Trophoblast cell (in vitro differentiated cells and primary cell): ENCODE measurements at regions not wholly inside any gene's neighbourhood (a gene's known extent, or its start where the extent isn't known, plus 50 kb on each side); places are given as distances from the start of the nearest gene placed in this dataset.

Experiments used
- DNase-seq, 2 donors: peaks; one replicate each; pipeline ENCODE4 v3.0.0-alpha.2; 2016
- H2AFZ ChIP-seq: 2 replicates; pipeline ENCODE4 v1.6.1; 2013; ENCODE audit warnings: low read length, moderate library complexity, mild to moderate bottlenecking; ENCODE audit not compliant: insufficient read depth, poor library complexity
- H2AK5ac ChIP-seq: 2 replicates; pipeline ENCODE4 v1.6.1; 2013; ENCODE audit warnings: mild to moderate bottlenecking, low read length
- H2BK120ac ChIP-seq: 2 replicates; pipeline ENCODE4 v1.6.1; 2013; ENCODE audit warnings: low read length, mild to moderate bottlenecking, moderate library complexity; ENCODE audit not compliant: insufficient read depth, poor library complexity
- H2BK12ac ChIP-seq: 2 replicates; pipeline ENCODE4 v1.6.1; 2013; ENCODE audit warnings: mild to moderate bottlenecking, low read length, moderate library complexity
- H2BK5ac ChIP-seq: 2 replicates; pipeline ENCODE4 v1.6.1; 2013; ENCODE audit warnings: low read length, low read depth, moderate library complexity, mild to moderate bottlenecking; ENCODE audit not compliant: poor library complexity
- H3K14ac ChIP-seq: 2 replicates; pipeline ENCODE4 v1.6.1; 2013; ENCODE audit warnings: mild to moderate bottlenecking, low read length
- H3K18ac ChIP-seq: 2 replicates; pipeline ENCODE4 v1.6.1; 2013; ENCODE audit warnings: mild to moderate bottlenecking, low read length
- H3K23ac ChIP-seq: 2 replicates; pipeline ENCODE4 v1.6.1; 2013; ENCODE audit warnings: low read length
- H3K27ac ChIP-seq: 2 replicates; pipeline ENCODE4 v1.5.1; 2013; ENCODE audit warnings: low read depth, mild to moderate bottlenecking, inconsistent platforms, low read length, moderate library complexity
- H3K27me3 ChIP-seq: 2 replicates; pipeline ENCODE4 v1.6.1; 2013; ENCODE audit warnings: inconsistent platforms, mild to moderate bottlenecking, low read length, moderate library complexity; ENCODE audit not compliant: insufficient read depth
- H3K36me3 ChIP-seq, 2 experiments: 1 replicate in 1 of 2; 2 replicates in 1 of 2; pipeline ENCODE4 v1.6.1; 2013; ENCODE audit warnings: low read length in 2 of 2, mild to moderate bottlenecking in 2 of 2, moderate library complexity in 1 of 2; ENCODE audit not compliant: insufficient read depth in 2 of 2, control insufficient read depth in 1 of 2
- H3K4ac ChIP-seq: 2 replicates; pipeline ENCODE4 v1.6.1; 2013; ENCODE audit warnings: low read depth, mild to moderate bottlenecking, low read length, moderate library complexity
- H3K4me1 ChIP-seq, 2 experiments: 1 replicate in 1 of 2; 2 replicates in 1 of 2; pipeline ENCODE4 v1.6.1; 2013; ENCODE audit warnings: low read length in 2 of 2, mild to moderate bottlenecking in 2 of 2, moderate library complexity in 1 of 2; ENCODE audit not compliant: insufficient read depth in 2 of 2, control insufficient read depth in 1 of 2
- H3K4me2 ChIP-seq: 2 replicates; pipeline ENCODE4 v1.6.1; 2013; ENCODE audit warnings: inconsistent platforms, mild to moderate bottlenecking, low read length, moderate library complexity
- H3K4me3 ChIP-seq: 2 replicates; pipeline ENCODE4 v1.5.1; 2013; ENCODE audit warnings: mild to moderate bottlenecking, low read depth, low read length, inconsistent platforms
- H3K79me1 ChIP-seq: one replicate; pipeline ENCODE4 v1.6.1; 2013; ENCODE audit warnings: low read length
- H3K79me2 ChIP-seq: 2 replicates; pipeline ENCODE4 v1.6.1; 2013; ENCODE audit warnings: low read length, mild to moderate bottlenecking; ENCODE audit not compliant: control insufficient read depth, insufficient read depth, poor library complexity
- H3K9ac ChIP-seq: 2 replicates; pipeline ENCODE4 v1.6.1; 2013; ENCODE audit warnings: mild to moderate bottlenecking, low read length
- H3K9me3 ChIP-seq: 2 replicates; pipeline ENCODE4 v1.6.1; 2013; ENCODE audit warnings: low read depth, mild to moderate bottlenecking, control low read depth, inconsistent platforms, low read length; ENCODE audit not compliant: insufficient read depth
- H4K12ac ChIP-seq: 2 replicates; pipeline ENCODE4 v1.6.1; 2013; ENCODE audit warnings: low read depth, mild to moderate bottlenecking, low read length, moderate library complexity
- H4K8ac ChIP-seq: 2 replicates; pipeline ENCODE4 v1.6.1; 2013; ENCODE audit warnings: low read depth, mild to moderate bottlenecking, low read length, moderate library complexity
- H4K91ac ChIP-seq: one replicate; pipeline ENCODE4 v1.6.1; 2013; ENCODE audit warnings: low read depth, mild to moderate bottlenecking, low read length, moderate library complexity
- WGBS: extraction: QIAGEN DNeasy Blood & Tissue Kit; methylation state at CpG from one replicate; pipeline ENCODE4 v1.1.7; 2013; ENCODE audit warnings: missing lambda C conversion rate; ENCODE audit not compliant: insufficient read length, insufficient coverage; ENCODE audit errors: extremely low coverage; 5-methylcytosine and 5-hydroxymethylcytosine counted together

- H4K8ac ChIP-seq, result no peak overlapping the region
Measured at GRCh38 chr12:53836119-53836655, 84.4 kb upstream of the CISTR start.

GRCh38 chr12:53838978-53839377 lies 87.2 kb upstream of the CISTR start:
- Histone ChIP-seq H2BK12ac (no peak overlapping the region), H4K91ac (no peak overlapping the region), H3K4me1 (peaks cover 1 to 3% of the 10 kb centered on the region in 2 experiments), H4K8ac (no peak overlapping the region), H3K27ac (no peak overlapping the region), H3K14ac (no peak overlapping the region), H3K18ac (no peak overlapping the region), H2BK120ac (no peak overlapping the region), H2AFZ (no peak overlapping the region), H2AK5ac (no peak overlapping the region), H3K23ac (no peak overlapping the region), H3K27me3 (no peaks in the 10 kb centered on the region), H3K4ac (no peak overlapping the region), H3K9me3 (no peaks in the 10 kb centered on the region), H3K36me3 (no peaks in the 10 kb centered on the region), H2BK5ac (no peak overlapping the region), H3K9ac (no peak overlapping the region), H3K4me2 (no peak overlapping the region), H3K79me1 (peaks cover under 1% of the 10 kb centered on the region), H4K12ac (no peak overlapping the region), H3K79me2 (no peaks in the 10 kb centered on the region), H3K4me3 (no peak overlapping the region)
- no CpG with 5 or more reads among the region's 2 CpGs for WGBS
- DNase-seq, result no peak

More at GRCh38 chr12:53836119-53836655, 84.4 kb upstream of the CISTR start:
- Histone ChIP-seq H3K79me1 (no peaks in the 10 kb centered on the region), H2AFZ (no peak overlapping the region), H3K4ac (no peak overlapping the region), H3K27me3 (no peaks in the 10 kb centered on the region), H3K4me3 (no peak overlapping the region), H3K36me3 (no peaks in the 10 kb centered on the region), H3K23ac (no peak overlapping the region), H3K4me1 (peaks cover 0 to 2% of the 10 kb centered on the region in 2 experiments), H3K4me2 (no peak overlapping the region), H3K79me2 (no peaks in the 10 kb centered on the region), H2BK5ac (no peak overlapping the region), H2AK5ac (no peak overlapping the region), H3K9me3 (no peaks in the 10 kb centered on the region), H4K12ac (no peak overlapping the region), H4K91ac (no peak overlapping the region), H3K18ac (no peak overlapping the region), H3K14ac (no peak overlapping the region), H2BK120ac (no peak overlapping the region), H2BK12ac (no peak overlapping the region), H3K9ac (no peak overlapping the region), H3K27ac (no peak overlapping the region)
- DNase-seq, result peak; percentile 4 to 59
- WGBS, result no CpG with 5 or more reads among the region's 5 CpGs

GRCh38 chr12:53840316-53840715 lies 88.5 kb upstream of the CISTR start:
- Histone ChIP-seq H3K18ac (no peak overlapping the region), H3K4me1 (peaks cover 11 to 14% of the 10 kb centered on the region in 2 experiments), H4K91ac (no peak overlapping the region), H3K23ac (no peak overlapping the region), H2BK120ac (no peak overlapping the region), H3K9ac (no peak overlapping the region), H3K36me3 (no peaks in the 10 kb centered on the region), H3K79me2 (peaks cover 2% of the 10 kb centered on the region), H3K4me3 (no peak overlapping the region), H3K27ac (no peak overlapping the region), H4K8ac (no peak overlapping the region), H3K27me3 (no peaks in the 10 kb centered on the region), H3K4me2 (no peak overlapping the region), H3K79me1 (peaks cover 8% of the 10 kb centered on the region), H3K14ac (no peak overlapping the region), H3K4ac (no peak overlapping the region), H2AK5ac (no peak overlapping the region), H2BK12ac (no peak overlapping the region), H2AFZ (no peak overlapping the region), H3K9me3 (no peaks in the 10 kb centered on the region), H2BK5ac (no peak overlapping the region), H4K12ac (no peak overlapping the region)
- no CpG with 5 or more reads among the region's 4 CpGs for WGBS
- no peak for DNase-seq

DNA sequence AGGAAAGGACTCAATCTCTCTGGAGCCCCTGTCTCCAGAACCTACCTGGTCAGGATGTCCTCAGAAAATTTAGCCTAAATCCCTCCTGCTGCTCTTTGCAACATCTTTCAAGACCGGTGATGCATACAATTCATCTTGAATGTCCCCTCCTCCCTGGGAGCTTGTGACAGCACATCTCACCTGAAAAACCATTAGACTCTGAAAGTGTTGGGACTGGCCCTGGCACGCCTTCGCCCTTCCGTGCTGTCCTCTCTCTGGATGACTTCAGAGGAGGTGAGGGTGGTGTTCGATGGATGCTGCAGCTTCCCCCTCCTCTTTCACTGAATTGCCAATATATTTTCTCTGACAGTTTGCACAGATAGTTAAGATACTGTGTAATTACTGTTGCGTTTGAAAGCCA lies 90.9 kb upstream of the CISTR start:
- no peak overlapping the region for H4K12ac ChIP-seq
- no peak overlapping the region for H2BK5ac ChIP-seq
- no peaks in the 10 kb centered on the region for H3K27me3 ChIP-seq
- no peak overlapping the region for H3K9ac ChIP-seq
- no peak overlapping the region for H3K14ac ChIP-seq
- no peak overlapping the region for H4K8ac ChIP-seq
- no CpG with 5 or more reads among the region's 6 CpGs for WGBS
- no peak overlapping the region for H3K18ac ChIP-seq
- H4K91ac ChIP-seq, result no peak overlapping the region
- no peaks in the 10 kb centered on the region for H3K9me3 ChIP-seq
- H3K27ac ChIP-seq, result no peak overlapping the region
- H3K79me1 ChIP-seq, result peaks cover 11% of the 10 kb centered on the region
- H3K4me3 ChIP-seq, result no peak overlapping the region
- H3K4me2 ChIP-seq, result no peak overlapping the region
- H3K36me3 ChIP-seq, result no peaks in the 10 kb centered on the region
- H3K4ac ChIP-seq, result no peak overlapping the region
- peaks cover 17 to 20% of the 10 kb centered on the region in 2 experiments for H3K4me1 ChIP-seq
- no peak for DNase-seq
- no peak overlapping the region for H2BK120ac ChIP-seq
- H3K79me2 ChIP-seq, result peaks cover 2% of the 10 kb centered on the region
- no peak overlapping the region for H2AK5ac ChIP-seq
- no peak overlapping the region for H3K23ac ChIP-seq
- no peak overlapping the region for H2BK12ac ChIP-seq
- no peak overlapping the region for H2AFZ ChIP-seq
